Activated T-helper 17 cell treated with anti-CD3 and anti-CD28 coated beads, Interleukin-2, amount 50 U/mL, for 72 hours (primary cell): ENCODE measurements at regions not wholly inside any gene's neighbourhood (a gene's known extent, or its start where the extent isn't known, plus 50 kb on each side); places are given as distances from the start of the nearest gene placed in this dataset.

Experiments used
- ATAC-seq: fragments of 150-1000 bp; cut with Tn5 transposase; replicated peaks from 2 replicates; pipeline ENCODE4 v1.10.0; 2021; ENCODE audit warnings: mild to moderate bottlenecking, moderate library complexity
- H3K27ac Mint-ChIP-seq: one replicate; pipeline ENCODE4 v1.8.0; 2022; ENCODE audit warnings: mixed read lengths
- H3K27me3 Mint-ChIP-seq: one replicate; pipeline ENCODE4 v1.8.0; 2022; ENCODE audit warnings: mixed read lengths
- H3K36me3 Mint-ChIP-seq: one replicate; pipeline ENCODE4 v1.8.0; 2022; ENCODE audit warnings: low read depth, mild to moderate bottlenecking, mixed read lengths
- H3K4me1 Mint-ChIP-seq: one replicate; pipeline ENCODE4 v1.8.0; 2022; ENCODE audit warnings: mixed read lengths
- H3K4me3 Mint-ChIP-seq: one replicate; pipeline ENCODE4 v1.8.0; 2022; ENCODE audit warnings: mild to moderate bottlenecking, mixed read lengths
- H3K9me3 Mint-ChIP-seq: one replicate; pipeline ENCODE4 v1.8.0; 2022; ENCODE audit warnings: mixed read lengths

- no peak for ATAC-seq
- Mint-ChIP-seq H3K4me3 (no peak overlapping the region), H3K27ac (no peak overlapping the region), H3K4me1 (no peaks in the 10 kb centered on the region), H3K36me3 (no peaks in the 10 kb centered on the region), H3K27me3 (no peaks in the 10 kb centered on the region), H3K9me3 (peaks cover 17% of the 10 kb centered on the region)
These were observed 1023.4 kb upstream of the CDH8 start for GRCh38 chr16:63059676-63060075.

- no peak overlapping the region for H3K27ac Mint-ChIP-seq
- H3K4me3 Mint-ChIP-seq = no peak overlapping the region
- H3K27me3 Mint-ChIP-seq = no peaks in the 10 kb centered on the region
- H3K4me1 Mint-ChIP-seq = no peaks in the 10 kb centered on the region
- no peak for ATAC-seq
- no peaks in the 10 kb centered on the region for H3K36me3 Mint-ChIP-seq
- H3K9me3 Mint-ChIP-seq = peaks cover 22% of the 10 kb centered on the region
These were observed 1021.1 kb upstream of the CDH8 start for GRCh38 chr16:63057341-63057740.

- no peak for ATAC-seq
- H3K27me3 Mint-ChIP-seq = no peaks in the 10 kb centered on the region
- no peaks in the 10 kb centered on the region for H3K36me3 Mint-ChIP-seq
- peaks cover 23% of the 10 kb centered on the region for H3K9me3 Mint-ChIP-seq
- no peak overlapping the region for H3K4me3 Mint-ChIP-seq
- H3K27ac Mint-ChIP-seq = no peak overlapping the region
- no peaks in the 10 kb centered on the region for H3K4me1 Mint-ChIP-seq
These were observed 1014.2 kb upstream of the CDH8 start for GRCh38 chr16:63050391-63050790.

- Mint-ChIP-seq H3K9me3 (peaks cover 20% of the 10 kb centered on the region), H3K36me3 (no peaks in the 10 kb centered on the region), H3K27me3 (no peaks in the 10 kb centered on the region), H3K27ac (no peak overlapping the region), H3K4me1 (no peaks in the 10 kb centered on the region), H3K4me3 (no peak overlapping the region)
- no peak for ATAC-seq
These were observed 1002.3 kb upstream of the CDH8 start for GRCh38 chr16:63038397-63039106.

- no peaks in the 10 kb centered on the region for H3K36me3 Mint-ChIP-seq
- H3K27me3 Mint-ChIP-seq = no peaks in the 10 kb centered on the region
- H3K9me3 Mint-ChIP-seq = peaks cover 16% of the 10 kb centered on the region
- H3K4me3 Mint-ChIP-seq = no peak overlapping the region
- ATAC-seq = no peak
- no peaks in the 10 kb centered on the region for H3K4me1 Mint-ChIP-seq
- H3K27ac Mint-ChIP-seq = no peak overlapping the region
These were observed 1001.6 kb upstream of the CDH8 start for GRCh38 chr16:63037761-63038396.

- H3K4me1 Mint-ChIP-seq = no peaks in the 10 kb centered on the region
- peaks cover 25% of the 10 kb centered on the region for H3K9me3 Mint-ChIP-seq
- H3K27me3 Mint-ChIP-seq = no peaks in the 10 kb centered on the region
- H3K27ac Mint-ChIP-seq = no peak overlapping the region
- H3K4me3 Mint-ChIP-seq = no peak overlapping the region
- no peak for ATAC-seq
- no peaks in the 10 kb centered on the region for H3K36me3 Mint-ChIP-seq
These were observed 982.5 kb upstream of the CDH8 start for GRCh38 chr16:63018581-63019223.

- Mint-ChIP-seq H3K27ac (no peak overlapping the region), H3K36me3 (no peaks in the 10 kb centered on the region), H3K27me3 (no peaks in the 10 kb centered on the region), H3K9me3 (peaks cover 30% of the 10 kb centered on the region), H3K4me1 (no peaks in the 10 kb centered on the region), H3K4me3 (no peak overlapping the region)
- ATAC-seq = no peak
These were observed 972.5 kb upstream of the CDH8 start for GRCh38 chr16:63008688-63009087.

- Mint-ChIP-seq H3K27ac (no peak overlapping the region), H3K9me3 (peaks cover 21% of the 10 kb centered on the region), H3K36me3 (no peaks in the 10 kb centered on the region), H3K27me3 (no peaks in the 10 kb centered on the region), H3K4me1 (no peaks in the 10 kb centered on the region), H3K4me3 (no peak overlapping the region)
- ATAC-seq = no peak
These were observed 969.1 kb upstream of the CDH8 start for GRCh38 chr16:63005356-63005755.

- H3K27me3 Mint-ChIP-seq = no peaks in the 10 kb centered on the region
- H3K9me3 Mint-ChIP-seq = peaks cover 10% of the 10 kb centered on the region
- H3K4me3 Mint-ChIP-seq = no peak overlapping the region
- H3K36me3 Mint-ChIP-seq = no peaks in the 10 kb centered on the region
- no peak overlapping the region for H3K27ac Mint-ChIP-seq
- ATAC-seq = no peak
- H3K4me1 Mint-ChIP-seq = no peaks in the 10 kb centered on the region
These were observed 953.2 kb upstream of the CDH8 start for GRCh38 chr16:62989480-62989879.

- H3K9me3 Mint-ChIP-seq = peaks cover 10% of the 10 kb centered on the region
- no peaks in the 10 kb centered on the region for H3K27me3 Mint-ChIP-seq
- no peaks in the 10 kb centered on the region for H3K4me1 Mint-ChIP-seq
- no peak overlapping the region for H3K27ac Mint-ChIP-seq
- no peaks in the 10 kb centered on the region for H3K36me3 Mint-ChIP-seq
- ATAC-seq = no peak
- no peak overlapping the region for H3K4me3 Mint-ChIP-seq
These were observed 949.5 kb upstream of the CDH8 start for GRCh38 chr16:62985722-62986121.

- H3K4me1 Mint-ChIP-seq = no peaks in the 10 kb centered on the region
- no peak overlapping the region for H3K27ac Mint-ChIP-seq
- no peak for ATAC-seq
- no peaks in the 10 kb centered on the region for H3K36me3 Mint-ChIP-seq
- no peak overlapping the region for H3K4me3 Mint-ChIP-seq
- no peaks in the 10 kb centered on the region for H3K27me3 Mint-ChIP-seq
- H3K9me3 Mint-ChIP-seq = peaks cover 15% of the 10 kb centered on the region
These were observed 942.2 kb upstream of the CDH8 start for GRCh38 chr16:62978451-62978850.

- H3K27ac Mint-ChIP-seq = no peak overlapping the region
- H3K4me1 Mint-ChIP-seq = no peaks in the 10 kb centered on the region
- no peaks in the 10 kb centered on the region for H3K36me3 Mint-ChIP-seq
- H3K27me3 Mint-ChIP-seq = no peaks in the 10 kb centered on the region
- no peak for ATAC-seq
- H3K4me3 Mint-ChIP-seq = no peak overlapping the region
- H3K9me3 Mint-ChIP-seq = peaks cover 20% of the 10 kb centered on the region
These were observed 941.6 kb upstream of the CDH8 start for GRCh38 chr16:62977876-62978275.

- H3K27ac Mint-ChIP-seq = no peak overlapping the region
- H3K4me1 Mint-ChIP-seq = no peaks in the 10 kb centered on the region
- H3K9me3 Mint-ChIP-seq = peaks cover 26% of the 10 kb centered on the region
- no peak for ATAC-seq
- H3K4me3 Mint-ChIP-seq = no peak overlapping the region
- no peaks in the 10 kb centered on the region for H3K27me3 Mint-ChIP-seq
- H3K36me3 Mint-ChIP-seq = no peaks in the 10 kb centered on the region
These were observed 938.2 kb upstream of the CDH8 start for GRCh38 chr16:62974424-62974823.

GRCh38 chr16:62970851-62971250, 934.6 kb upstream of the CDH8 start:
- H3K4me1 Mint-ChIP-seq = no peaks in the 10 kb centered on the region
- no peaks in the 10 kb centered on the region for H3K27me3 Mint-ChIP-seq
- peaks cover 18% of the 10 kb centered on the region for H3K9me3 Mint-ChIP-seq
- no peak overlapping the region for H3K27ac Mint-ChIP-seq
- H3K4me3 Mint-ChIP-seq = no peak overlapping the region
- ATAC-seq = no peak
- H3K36me3 Mint-ChIP-seq = no peaks in the 10 kb centered on the region

- Mint-ChIP-seq H3K9me3 (peaks cover 17% of the 10 kb centered on the region), H3K4me3 (no peak overlapping the region)
These were observed 933.6 kb upstream of the CDH8 start for GRCh38 chr16:62969711-62970318.

More at GRCh38 chr16:62969711-62970318, 933.6 kb upstream of the CDH8 start:
- H3K27me3 Mint-ChIP-seq = no peaks in the 10 kb centered on the region
- no peaks in the 10 kb centered on the region for H3K4me1 Mint-ChIP-seq
- no peak for ATAC-seq
- no peaks in the 10 kb centered on the region for H3K36me3 Mint-ChIP-seq
- no peak overlapping the region for H3K27ac Mint-ChIP-seq
